ENCODE measurements at regions not wholly inside any gene's neighbourhood (a gene's known extent, or its start where the extent isn't known, plus 50 kb on each side); places are given as distances from the start of the nearest gene placed in this dataset.

DNA sequence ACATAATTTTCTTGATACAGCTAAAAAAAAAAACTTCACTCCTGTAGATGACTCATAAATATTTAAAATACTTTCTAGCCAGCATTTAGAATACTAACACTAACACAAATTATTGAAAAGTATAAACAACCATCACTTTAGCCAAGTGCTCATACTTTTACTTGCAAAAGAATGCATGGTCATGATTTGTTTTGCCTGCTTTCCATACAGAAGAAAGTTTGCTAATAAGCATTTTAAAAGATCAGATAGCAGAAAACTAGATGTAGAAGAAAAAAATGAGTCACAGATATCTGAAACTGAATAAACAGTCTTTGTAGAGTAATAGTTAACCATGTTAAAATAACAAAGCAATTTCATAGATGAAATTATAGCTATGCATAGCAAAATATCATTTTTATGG, 2280.4 kb upstream of the PCDH20 start:
- ChIA-PET CTCF (ENCODE audit: low intra/inter-chr PET ratio, low total read pairs) (no interaction called here), POLR2A (no interaction called here)
- intact Hi-C loops (cut with micrococcal nuclease; ENCODE audit: unreplicated experiment) (no loop called here), in situ Hi-C loops (cut with HindIII; ENCODE audit: extremely low pct_ligation_motif_present, low pct_unique_long_range_greater_than_20kb) (no loop called here)
- Histone ChIP-seq H3K9me3 (ENCODE audit: low read length) (no peaks in the 10 kb centered on the region), H3K4me2 (ENCODE audit: low read depth, low read length) (no peak overlapping the region), H4K20me1 (ENCODE audit: insufficient read depth, low read length) (no peaks in the 10 kb centered on the region), H3K27ac (ENCODE audit: extremely low read length, insufficient read depth, low read length) (no peak overlapping the region), H3K36me3 (replicated peaks in 1 of 2; ENCODE audit: control insufficient read depth in 1 of 2, insufficient read depth in 2 of 2, low read length in 2 of 2) (no peaks in the 10 kb centered on the region), H2AFZ (ENCODE audit: low read length) (no peak overlapping the region), H3K4me1 (ENCODE audit: insufficient read depth, low read length) (no peaks in the 10 kb centered on the region), H3K79me2 (ENCODE audit: insufficient read depth, low read length) (no peaks in the 10 kb centered on the region), H3K4me3 (replicated peaks in 1 of 3; ENCODE audit: insufficient read depth in 1 of 3, low read depth in 2 of 3, low read length in 3 of 3) (no peak overlapping the region), H3K27me3 (ENCODE audit: control insufficient read depth in 1 of 2, insufficient read depth in 2 of 2, low read length in 2 of 2) (no peaks in the 10 kb centered on the region), H3K9ac (ENCODE audit: insufficient read depth, low read depth, low read length) (no peak overlapping the region)
- no TSS peak for BruUV-seq (replicated peaks)
- ATAC-seq (no peak), FAIRE-seq (no peak), DNase-seq (ENCODE audit: low spot score) (no peak)
- no peak for TF ChIP-seq ZNF496 (CRISPR knock-in tag; IDR thresholded peaks at IDR 0.05; ENCODE audit: insufficient replicate concordance)
- TF ChIP-seq, protein P1, sequence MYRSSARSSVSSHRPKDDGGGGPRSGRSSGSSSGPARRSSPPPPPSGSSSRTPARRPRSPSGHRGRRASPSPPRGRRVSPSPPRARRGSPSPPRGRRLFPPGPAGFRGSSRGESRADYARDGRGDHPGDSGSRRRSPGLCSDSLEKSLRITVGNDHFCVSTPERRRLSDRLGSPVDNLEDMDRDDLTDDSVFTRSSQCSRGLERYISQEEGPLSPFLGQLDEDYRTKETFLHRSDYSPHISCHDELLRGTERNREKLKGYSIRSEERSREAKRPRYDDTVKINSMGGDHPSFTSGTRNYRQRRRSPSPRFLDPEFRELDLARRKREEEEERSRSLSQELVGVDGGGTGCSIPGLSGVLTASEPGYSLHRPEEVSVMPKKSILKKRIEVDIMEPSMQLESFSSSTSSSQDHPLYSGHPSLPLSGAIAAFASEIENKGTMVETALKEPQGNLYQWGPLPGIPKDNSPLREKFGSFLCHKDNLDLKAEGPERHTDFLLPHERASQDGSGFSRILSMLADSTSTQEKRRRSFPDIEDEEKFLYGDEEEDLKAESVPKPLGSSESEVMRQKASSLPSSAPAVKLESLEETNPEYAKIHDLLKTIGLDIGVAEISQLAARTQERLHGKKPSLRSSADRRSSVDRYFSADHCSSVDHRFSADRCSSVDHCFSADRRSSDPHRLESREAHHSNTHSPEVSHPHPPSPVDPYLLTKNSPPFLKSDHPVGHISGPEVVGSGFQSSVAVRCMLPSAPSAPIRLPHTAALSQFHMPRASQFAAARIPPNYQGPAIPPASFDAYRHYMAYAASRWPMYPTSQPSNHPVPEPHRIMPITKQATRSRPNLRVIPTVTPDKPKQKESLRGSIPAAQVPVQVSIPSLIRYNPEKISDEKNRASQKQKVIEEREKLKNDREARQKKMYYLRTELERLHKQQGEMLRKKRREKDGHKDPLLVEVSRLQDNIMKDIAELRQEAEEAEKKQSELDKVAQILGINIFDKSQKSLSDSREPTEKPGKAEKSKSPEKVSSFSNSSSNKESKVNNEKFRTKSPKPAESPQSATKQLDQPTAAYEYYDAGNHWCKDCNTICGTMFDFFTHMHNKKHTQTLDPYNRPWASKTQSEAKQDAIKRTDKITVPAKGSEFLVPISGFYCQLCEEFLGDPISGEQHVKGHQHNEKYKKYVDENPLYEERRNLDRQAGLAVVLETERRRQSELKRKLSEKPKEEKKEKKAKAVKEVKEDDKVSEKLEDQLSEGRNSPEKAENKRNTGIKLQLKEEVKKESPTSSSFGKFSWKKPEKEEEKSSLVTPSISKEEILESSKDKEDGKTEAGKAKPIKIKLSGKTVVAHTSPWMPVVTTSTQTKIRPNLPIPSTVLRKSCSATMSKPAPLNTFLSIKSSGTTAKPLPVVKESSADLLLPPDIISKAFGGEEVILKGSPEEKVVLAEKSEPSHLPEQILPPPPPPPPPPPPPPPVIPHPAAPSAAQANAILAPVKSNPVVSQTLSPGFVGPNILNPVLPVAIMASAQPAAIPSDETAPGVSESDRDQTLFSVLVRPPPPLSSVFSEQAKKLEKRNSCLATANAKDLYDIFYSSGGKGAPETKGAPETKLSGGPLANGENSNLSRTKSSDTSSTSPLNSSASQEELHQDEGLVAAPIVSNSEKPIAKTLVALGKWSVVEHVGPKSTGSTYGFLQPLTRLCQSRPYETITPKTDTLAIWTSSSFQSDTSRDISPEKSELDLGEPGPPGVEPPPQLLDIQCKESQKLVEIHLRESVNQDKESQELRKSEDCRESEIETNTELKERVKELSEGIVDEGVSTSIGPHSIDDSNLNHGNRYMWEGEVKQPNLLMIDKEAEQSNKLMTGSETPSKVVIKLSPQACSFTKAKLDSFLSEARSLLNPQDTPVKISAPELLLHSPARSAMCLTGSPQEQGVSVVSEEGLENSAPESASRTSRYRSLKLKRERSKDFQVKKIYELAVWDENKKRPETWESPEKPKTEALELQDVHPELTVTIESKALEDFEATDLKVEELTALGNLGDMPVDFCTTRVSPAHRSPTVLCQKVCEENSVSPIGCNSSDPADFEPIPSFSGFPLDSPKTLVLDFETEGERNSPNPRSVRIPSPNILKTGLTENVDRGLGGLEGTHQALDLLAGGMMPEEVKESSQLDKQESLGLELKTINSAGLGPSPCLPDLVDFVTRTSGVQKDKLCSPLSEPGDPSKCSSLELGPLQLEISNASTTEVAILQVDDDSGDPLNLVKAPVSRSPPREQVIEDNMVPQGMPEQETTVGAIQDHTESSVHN (CRISPR knock-in tag; IDR thresholded peaks at IDR 0.05): no peak
- TF ChIP-seq, protein P2, sequence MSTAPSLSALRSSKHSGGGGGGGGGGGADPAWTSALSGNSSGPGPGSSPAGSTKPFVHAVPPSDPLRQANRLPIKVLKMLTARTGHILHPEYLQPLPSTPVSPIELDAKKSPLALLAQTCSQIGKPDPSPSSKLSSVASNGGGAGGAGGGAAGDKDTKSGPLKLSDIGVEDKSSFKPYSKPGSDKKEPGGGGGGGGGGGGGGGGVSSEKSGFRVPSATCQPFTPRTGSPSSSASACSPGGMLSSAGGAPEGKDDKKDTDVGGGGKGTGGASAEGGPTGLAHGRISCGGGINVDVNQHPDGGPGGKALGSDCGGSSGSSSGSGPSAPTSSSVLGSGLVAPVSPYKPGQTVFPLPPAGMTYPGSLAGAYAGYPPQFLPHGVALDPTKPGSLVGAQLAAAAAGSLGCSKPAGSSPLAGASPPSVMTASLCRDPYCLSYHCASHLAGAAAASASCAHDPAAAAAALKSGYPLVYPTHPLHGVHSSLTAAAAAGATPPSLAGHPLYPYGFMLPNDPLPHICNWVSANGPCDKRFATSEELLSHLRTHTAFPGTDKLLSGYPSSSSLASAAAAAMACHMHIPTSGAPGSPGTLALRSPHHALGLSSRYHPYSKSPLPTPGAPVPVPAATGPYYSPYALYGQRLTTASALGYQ (CRISPR knock-in tag; IDR thresholded peaks at IDR 0.05): no peak
- TF ChIP-seq JUN (CRISPR knock-in tag; IDR thresholded peaks at IDR 0.05): no peak
- TF ChIP-seq RXRB (CRISPR knock-in tag; IDR thresholded peaks at IDR 0.05; ENCODE audit: borderline replicate concordance): no peak
